H1 (cell line): ENCODE measurements at regions not wholly inside any gene's neighbourhood (a gene's known extent, or its start where the extent isn't known, plus 50 kb on each side); places are given as distances from the start of the nearest gene placed in this dataset.
A peak's percentile ranks its signal among the peaks of the same experiment; 100 is the strongest.

Source experiments
- CTCF ChIA-PET: fragments of 300-600 bp; sonication (Branson Sonifier 250); formaldehyde crosslinking; loops from one replicate; lab custom pipeline; 2021; ENCODE audit not compliant: partially characterized antibody; lab: Charles Lee
- POLR2A ChIA-PET: fragments of 300-600 bp; sonication (Branson Sonifier 250); formaldehyde crosslinking; loops from one replicate; lab custom pipeline; 2021; ENCODE audit warnings: inconsistent platforms; ENCODE audit not compliant: partially characterized antibody; lab: Charles Lee
- DNase-seq, 2 experiments: peaks; one replicate each; pipeline versions ENCODE4 v3.0.0 to v3.0.0-alpha.2; 2010 to 2022; ENCODE audit warnings: low spot score in 2 of 2, low read depth in 1 of 2, mixed read lengths in 1 of 2
- FAIRE-seq: peaks from 2 replicates; lab custom pipeline; 2011; peaks lifted over from hg19 to GRCh38; lab: Jason Lieb, UNC
- H2AFZ ChIP-seq: 2 replicates; pipeline ENCODE4 v1.8.1; 2012; ENCODE audit warnings: low read length, inconsistent platforms
- H2AK5ac ChIP-seq: 2 replicates; pipeline ENCODE4 v1.6.1; 2013; ENCODE audit warnings: low read depth, low read length
- H2BK120ac ChIP-seq: replicated peaks from 2 replicates; pipeline ENCODE3; 2013; ENCODE audit warnings: low read depth, low read length, inconsistent platforms
- H2BK12ac ChIP-seq: 2 replicates; pipeline ENCODE4 v1.6.1; 2013; ENCODE audit warnings: low read depth, low read length
- H2BK15ac ChIP-seq: 2 replicates; pipeline ENCODE4 v1.6.1; 2013; ENCODE audit warnings: low read length
- H2BK20ac ChIP-seq: 2 replicates; pipeline ENCODE4 v1.6.1; 2013; ENCODE audit warnings: low read length
- H2BK5ac ChIP-seq: 2 replicates; pipeline ENCODE4 v1.6.1; 2013; ENCODE audit warnings: low read depth, low read length
- H3K14ac ChIP-seq: 2 replicates; pipeline ENCODE4 v1.6.1; 2013; ENCODE audit warnings: inconsistent platforms; ENCODE audit not compliant: insufficient read length
- H3K18ac ChIP-seq: 2 replicates; pipeline ENCODE4 v1.6.1; 2013; ENCODE audit warnings: low read length; ENCODE audit errors: extremely low read depth
- H3K23ac ChIP-seq: 2 replicates; pipeline ENCODE4 v1.6.1; 2013; ENCODE audit warnings: inconsistent platforms; ENCODE audit not compliant: insufficient read length
- H3K23me2 ChIP-seq: 2 replicates; pipeline ENCODE4 v1.6.1; 2013; ENCODE audit warnings: low read depth, low read length
- H3K27ac ChIP-seq: 2 replicates; pipeline ENCODE4 v1.6.1; 2011; ENCODE audit warnings: low read depth, low read length, inconsistent platforms
- H3K27me3 ChIP-seq, 4 experiments: replicated peaks in 1 of 4; 1 replicate in 1 of 4; 2 replicates in 3 of 4; pipeline versions ENCODE4 v1.6.1 to v1.8.1; 2011 to 2013; ENCODE audit warnings: low read length in 3 of 4, mild to moderate bottlenecking in 3 of 4, inconsistent platforms in 2 of 4, mixed read lengths in 2 of 4, moderate library complexity in 1 of 4; ENCODE audit not compliant: control insufficient read depth in 3 of 4, insufficient read depth in 3 of 4; ENCODE audit errors: extremely low read depth in 1 of 4
- H3K36me3 ChIP-seq, 4 experiments: 2 replicates each; pipeline versions ENCODE4 v1.6.1 to v1.8.1; 2011 to 2013; ENCODE audit warnings: mild to moderate bottlenecking in 4 of 4, low read length in 3 of 4, moderate library complexity in 2 of 4, control low read depth in 1 of 4, inconsistent platforms in 1 of 4; ENCODE audit not compliant: insufficient read depth in 4 of 4, control insufficient read depth in 2 of 4
- H3K4ac ChIP-seq: replicated peaks from 2 replicates; pipeline ENCODE3; 2013; ENCODE audit warnings: low read length, low read depth, mixed read lengths, inconsistent platforms; ENCODE audit not compliant: insufficient read length
- H3K4me1 ChIP-seq, 4 experiments: replicated peaks in 1 of 4; 1 replicate in 1 of 4; 2 replicates in 3 of 4; pipeline versions ENCODE4 v1.6.1 to v1.8.1; 2011 to 2013; ENCODE audit warnings: low read length in 3 of 4, inconsistent platforms in 2 of 4, mixed read lengths in 1 of 4; ENCODE audit not compliant: insufficient read depth in 4 of 4, control insufficient read depth in 3 of 4
- H3K4me2 ChIP-seq, 2 experiments: 2 replicates each; pipeline versions ENCODE4 v1.6.1 to v1.8.1; 2011 to 2013; ENCODE audit warnings: low read depth in 2 of 2, low read length in 2 of 2, control low read depth in 1 of 2, inconsistent platforms in 1 of 2, mild to moderate bottlenecking in 1 of 2; ENCODE audit not compliant: insufficient read depth in 1 of 2
- H3K4me3 ChIP-seq, 4 experiments: fragments of 200-600, 300-600 bp in 1 of 4; sonication (generic), shearing (Covaris generic), sonication (Bioruptor Twin) in 1 of 4; 2 replicates each; pipeline versions ENCODE4 v1.5.1 to v1.8.1; 2011 to 2016; ENCODE audit warnings: low read length in 4 of 4, low read depth in 3 of 4, control low read depth in 2 of 4, inconsistent platforms in 2 of 4, mild to moderate bottlenecking in 2 of 4, mixed read lengths in 1 of 4, moderate library complexity in 1 of 4; ENCODE audit not compliant: insufficient read depth in 2 of 4; ENCODE audit errors: extremely low read depth in 1 of 4
- H3K56ac ChIP-seq: replicated peaks from 2 replicates; pipeline ENCODE3; 2013; ENCODE audit warnings: low read depth, mild to moderate bottlenecking, mixed read lengths, low read length, inconsistent platforms; ENCODE audit not compliant: insufficient read length
- H3K79me1 ChIP-seq: 2 replicates; pipeline ENCODE4 v1.6.1; 2013; ENCODE audit warnings: low read depth, low read length, control low read depth
- H3K79me2 ChIP-seq, 2 experiments: 2 replicates each; pipeline versions ENCODE4 v1.6.1 to v1.8.1; 2012 to 2013; ENCODE audit warnings: low read length in 2 of 2, mild to moderate bottlenecking in 2 of 2, inconsistent platforms in 1 of 2; ENCODE audit not compliant: insufficient read depth in 2 of 2, control insufficient read depth in 1 of 2
- H3K9ac ChIP-seq, 4 experiments: replicated peaks in 1 of 4; 1 replicate in 1 of 4; 2 replicates in 3 of 4; pipeline versions ENCODE4 v1.6.1 to v1.8.1; 2011 to 2013; ENCODE audit warnings: low read depth in 3 of 4, low read length in 3 of 4, control low read depth in 2 of 4, mild to moderate bottlenecking in 2 of 4, moderate library complexity in 2 of 4, inconsistent platforms in 1 of 4; ENCODE audit errors: extremely low read depth in 1 of 4
- H3K9me3 ChIP-seq, 2 experiments: 2 replicates each; pipeline versions ENCODE4 v1.6.1 to v1.8.1; 2012 to 2013; ENCODE audit warnings: mild to moderate bottlenecking in 2 of 2, moderate library complexity in 2 of 2, control low read depth in 1 of 2, inconsistent platforms in 1 of 2, low read depth in 1 of 2, low read length in 1 of 2, mixed read lengths in 1 of 2; ENCODE audit not compliant: insufficient read depth in 2 of 2
- H4K20me1 ChIP-seq, 2 experiments: replicated peaks in 1 of 2; 2 replicates each; pipeline versions ENCODE3 to v1.8.1; 2011 to 2013; ENCODE audit warnings: inconsistent platforms in 2 of 2, low read length in 2 of 2, mild to moderate bottlenecking in 1 of 2; ENCODE audit not compliant: insufficient read depth in 2 of 2, control insufficient read depth in 1 of 2
- H4K5ac ChIP-seq: 2 replicates; pipeline ENCODE4 v1.6.1; 2013; ENCODE audit warnings: low read length, low read depth, mixed read lengths, inconsistent platforms; ENCODE audit not compliant: insufficient read length
- H4K8ac ChIP-seq: 2 replicates; pipeline ENCODE4 v1.8.0; 2013; ENCODE audit warnings: mild to moderate bottlenecking, moderate library complexity, low read length, inconsistent platforms; ENCODE audit not compliant: insufficient read depth; ENCODE audit errors: extremely low read depth
- H4K91ac ChIP-seq: replicated peaks from 2 replicates; pipeline ENCODE3; 2013; ENCODE audit warnings: low read length, mixed read lengths, inconsistent platforms; ENCODE audit not compliant: insufficient read length
- MAFK ChIP-seq: IDR thresholded peaks from 2 replicates; pipeline ENCODE4 v1.6.1; 2012; ENCODE audit warnings: low read depth, mild to moderate bottlenecking, improper control_type of control experiment, low read length
- RFX5 ChIP-seq: IDR thresholded peaks from 2 replicates; pipeline ENCODE4 v1.6.1; 2011; ENCODE audit warnings: low read depth, low read length, improper control_type of control experiment, borderline replicate concordance
- RXRA ChIP-seq: IDR thresholded peaks from 2 replicates; pipeline ENCODE4 v1.6.1; 2011; ENCODE audit warnings: low read depth, mild to moderate bottlenecking, low read length, moderate library complexity; ENCODE audit not compliant: insufficient read depth
- WGBS, 2 experiments: shearing (Covaris generic) in 1 of 2; methylation state at CpG; one replicate each; pipeline versions ENCODE4 v1.1.6 to v1.1.7; 2013 to 2015; ENCODE audit warnings: low lambda C conversion rate in 2 of 2, mixed read lengths in 2 of 2, inconsistent platforms in 1 of 2, low coverage in 1 of 2, missing lambda C conversion rate in 1 of 2; ENCODE audit not compliant: insufficient replicate concordance in 2 of 2, insufficient coverage in 1 of 2, insufficient read length in 1 of 2; ENCODE audit errors: extremely low coverage in 1 of 2, missing lambda C conversion rate in 1 of 2; 5-methylcytosine and 5-hydroxymethylcytosine counted together

GRCh38 chr7:106604971-106605370, 56.0 kb downstream of the CCDC71L start:
- DNase-seq (no peak), FAIRE-seq (no peak)
- Histone ChIP-seq H2BK12ac (no peak overlapping the region), H3K4me1 (no peaks in the 10 kb centered on the region), H3K56ac (no peak overlapping the region), H3K9ac (no peak overlapping the region), H2AFZ (no peak overlapping the region), H4K91ac (no peak overlapping the region), H2BK120ac (no peak overlapping the region), H2BK20ac (no peak overlapping the region), H3K23me2 (no peaks in the 10 kb centered on the region), H3K79me1 (no peaks in the 10 kb centered on the region), H2BK5ac (no peak overlapping the region), H2AK5ac (no peak overlapping the region), H3K4me3 (no peak overlapping the region), H3K4me2 (no peak overlapping the region), H3K18ac (no peak overlapping the region), H3K36me3 (no peaks in the 10 kb centered on the region), H4K5ac (no peak overlapping the region), H4K20me1 (no peaks in the 10 kb centered on the region), H4K8ac (no peak overlapping the region), H3K4ac (no peak overlapping the region), H3K14ac (no peak overlapping the region), H3K79me2 (no peaks in the 10 kb centered on the region), H3K9me3 (no peaks in the 10 kb centered on the region; a peak in 1 of 4 replicates), H3K27ac (no peak overlapping the region), H3K27me3 (no peaks in the 10 kb centered on the region), H2BK15ac (no peak overlapping the region), H3K23ac (no peak overlapping the region)
- ChIA-PET CTCF (no interaction called here), POLR2A (no interaction called here)
- no peak for TF ChIP-seq RFX5
- no peak for TF ChIP-seq RXRA
- peak; percentile 82 for TF ChIP-seq MAFK
- 83% methylated on average over 3 of the region's 3 CpGs; no CpG with 5 or more reads in 1 of the 2 experiments for WGBS, 2 experiments
